K562 (cell line): ENCODE measurements at regions not wholly inside any gene's neighbourhood (a gene's known extent, or its start where the extent isn't known, plus 50 kb on each side); places are given as distances from the start of the nearest gene placed in this dataset.

Experiments used
- ARHGAP35 ChIP-seq: fragments of 450-650 bp; IDR thresholded peaks from 2 replicates; pipeline ENCODE4 v1.6.1; 2018; ENCODE audit not compliant: partially characterized antibody
- BDP1 ChIP-seq: IDR thresholded peaks from 3 replicates; pipeline ENCODE4 v1.6.1; 2011; ENCODE audit not compliant: insufficient read length, insufficient read depth
- FOSL1 ChIP-seq: fragments of 200-800 bp; sonication (Bioruptor generic); conservative IDR thresholded peaks from 2 replicates; pipeline ENCODE4 v1.6.1; 2016; ENCODE audit warnings: missing genetic modification characterization, missing compliant biosample characterization
- HMG20B ChIP-seq: fragments of 250-450 bp; sonication (Bioruptor Pico); IDR thresholded peaks from 2 replicates; pipeline ENCODE4 v1.5.0; 2021; ENCODE audit warnings: mild to moderate bottlenecking
- NCOA1 ChIP-seq: fragments of 450-650 bp; IDR thresholded peaks from 2 replicates; pipeline ENCODE4 v1.6.1; 2016; ENCODE audit warnings: low read depth
- NR1H2 ChIP-seq: sonication (generic); formaldehyde crosslinking; IDR thresholded peaks from 2 replicates; pipeline ENCODE4 v1.4.0; 2020; ENCODE audit warnings: mild to moderate bottlenecking, missing genetic modification reagents
- NR4A1 ChIP-seq, 2 experiments: fragments of 250-450 bp in 1 of 2; fragments of 450-650 bp in 1 of 2; sonication (Bioruptor Pico) in 1 of 2; IDR thresholded peaks; 2 replicates each; pipeline versions ENCODE4 v1.4.0 to v1.6.1; 2016 to 2020; ENCODE audit warnings: mild to moderate bottlenecking in 2 of 2, missing compliant biosample characterization in 1 of 2, missing genetic modification characterization in 1 of 2, moderate library complexity in 1 of 2
- THRAP3 ChIP-seq: fragments of 450-650 bp; IDR thresholded peaks from 2 replicates; pipeline ENCODE4 v1.6.1; 2016; ENCODE audit warnings: mild to moderate bottlenecking, inconsistent platforms, borderline replicate concordance
- ZNF76 ChIP-seq: fragments of 250-450 bp; sonication (Bioruptor Pico); IDR thresholded peaks from 2 replicates; pipeline ENCODE4 v1.4.0; 2020; ENCODE audit warnings: mild to moderate bottlenecking, moderate library complexity, borderline replicate concordance
- ZNF778 ChIP-seq: fragments of 450-650 bp; formaldehyde crosslinking; IDR thresholded peaks from 2 replicates; pipeline ENCODE4 v1.4.0; 2020; ENCODE audit warnings: mild to moderate bottlenecking, moderate library complexity
- TF ChIP-seq, protein P1 (sequence below): sonication (generic); formaldehyde crosslinking; IDR thresholded peaks from 2 replicates; pipeline ENCODE4 v1.8.0; 2022; ENCODE audit warnings: mild to moderate bottlenecking, missing genetic modification reagents
- TF ChIP-seq, protein P2 (sequence below): sonication (generic); formaldehyde crosslinking; IDR thresholded peaks from 2 replicates; pipeline ENCODE4 v1.8.1; 2023; ENCODE audit warnings: mild to moderate bottlenecking, missing genetic modification reagents
- TF ChIP-seq, protein P3 (sequence below): fragments of 200-800 bp; sonication (Bioruptor generic); IDR thresholded peaks from 2 replicates; pipeline ENCODE4 v1.6.1; 2017; ENCODE audit warnings: missing genetic modification characterization, missing compliant biosample characterization
- TF ChIP-seq, protein P4 (sequence below): sonication (generic); formaldehyde crosslinking; IDR thresholded peaks from 2 replicates; pipeline ENCODE4 v1.8.0; 2022; ENCODE audit warnings: mild to moderate bottlenecking, missing genetic modification reagents

GRCh38 chr3:193910886-193911738 lies 224.8 kb upstream of the HES1 start (continued):
- TF ChIP-seq BDP1 = no peak
- TF ChIP-seq, protein P1, sequence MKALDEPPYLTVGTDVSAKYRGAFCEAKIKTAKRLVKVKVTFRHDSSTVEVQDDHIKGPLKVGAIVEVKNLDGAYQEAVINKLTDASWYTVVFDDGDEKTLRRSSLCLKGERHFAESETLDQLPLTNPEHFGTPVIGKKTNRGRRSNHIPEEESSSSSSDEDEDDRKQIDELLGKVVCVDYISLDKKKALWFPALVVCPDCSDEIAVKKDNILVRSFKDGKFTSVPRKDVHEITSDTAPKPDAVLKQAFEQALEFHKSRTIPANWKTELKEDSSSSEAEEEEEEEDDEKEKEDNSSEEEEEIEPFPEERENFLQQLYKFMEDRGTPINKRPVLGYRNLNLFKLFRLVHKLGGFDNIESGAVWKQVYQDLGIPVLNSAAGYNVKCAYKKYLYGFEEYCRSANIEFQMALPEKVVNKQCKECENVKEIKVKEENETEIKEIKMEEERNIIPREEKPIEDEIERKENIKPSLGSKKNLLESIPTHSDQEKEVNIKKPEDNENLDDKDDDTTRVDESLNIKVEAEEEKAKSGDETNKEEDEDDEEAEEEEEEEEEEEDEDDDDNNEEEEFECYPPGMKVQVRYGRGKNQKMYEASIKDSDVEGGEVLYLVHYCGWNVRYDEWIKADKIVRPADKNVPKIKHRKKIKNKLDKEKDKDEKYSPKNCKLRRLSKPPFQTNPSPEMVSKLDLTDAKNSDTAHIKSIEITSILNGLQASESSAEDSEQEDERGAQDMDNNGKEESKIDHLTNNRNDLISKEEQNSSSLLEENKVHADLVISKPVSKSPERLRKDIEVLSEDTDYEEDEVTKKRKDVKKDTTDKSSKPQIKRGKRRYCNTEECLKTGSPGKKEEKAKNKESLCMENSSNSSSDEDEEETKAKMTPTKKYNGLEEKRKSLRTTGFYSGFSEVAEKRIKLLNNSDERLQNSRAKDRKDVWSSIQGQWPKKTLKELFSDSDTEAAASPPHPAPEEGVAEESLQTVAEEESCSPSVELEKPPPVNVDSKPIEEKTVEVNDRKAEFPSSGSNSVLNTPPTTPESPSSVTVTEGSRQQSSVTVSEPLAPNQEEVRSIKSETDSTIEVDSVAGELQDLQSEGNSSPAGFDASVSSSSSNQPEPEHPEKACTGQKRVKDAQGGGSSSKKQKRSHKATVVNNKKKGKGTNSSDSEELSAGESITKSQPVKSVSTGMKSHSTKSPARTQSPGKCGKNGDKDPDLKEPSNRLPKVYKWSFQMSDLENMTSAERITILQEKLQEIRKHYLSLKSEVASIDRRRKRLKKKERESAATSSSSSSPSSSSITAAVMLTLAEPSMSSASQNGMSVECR (CRISPR knock-in tag) = no peak
- TF ChIP-seq ARHGAP35 = no peak
- no peak for TF ChIP-seq HMG20B (CRISPR knock-in tag)
- TF ChIP-seq, protein P2, sequence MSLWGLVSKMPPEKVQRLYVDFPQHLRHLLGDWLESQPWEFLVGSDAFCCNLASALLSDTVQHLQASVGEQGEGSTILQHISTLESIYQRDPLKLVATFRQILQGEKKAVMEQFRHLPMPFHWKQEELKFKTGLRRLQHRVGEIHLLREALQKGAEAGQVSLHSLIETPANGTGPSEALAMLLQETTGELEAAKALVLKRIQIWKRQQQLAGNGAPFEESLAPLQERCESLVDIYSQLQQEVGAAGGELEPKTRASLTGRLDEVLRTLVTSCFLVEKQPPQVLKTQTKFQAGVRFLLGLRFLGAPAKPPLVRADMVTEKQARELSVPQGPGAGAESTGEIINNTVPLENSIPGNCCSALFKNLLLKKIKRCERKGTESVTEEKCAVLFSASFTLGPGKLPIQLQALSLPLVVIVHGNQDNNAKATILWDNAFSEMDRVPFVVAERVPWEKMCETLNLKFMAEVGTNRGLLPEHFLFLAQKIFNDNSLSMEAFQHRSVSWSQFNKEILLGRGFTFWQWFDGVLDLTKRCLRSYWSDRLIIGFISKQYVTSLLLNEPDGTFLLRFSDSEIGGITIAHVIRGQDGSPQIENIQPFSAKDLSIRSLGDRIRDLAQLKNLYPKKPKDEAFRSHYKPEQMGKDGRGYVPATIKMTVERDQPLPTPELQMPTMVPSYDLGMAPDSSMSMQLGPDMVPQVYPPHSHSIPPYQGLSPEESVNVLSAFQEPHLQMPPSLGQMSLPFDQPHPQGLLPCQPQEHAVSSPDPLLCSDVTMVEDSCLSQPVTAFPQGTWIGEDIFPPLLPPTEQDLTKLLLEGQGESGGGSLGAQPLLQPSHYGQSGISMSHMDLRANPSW (CRISPR knock-in tag) = 0 out of 2 replicates have a peak, but pooled peaks have one; percentile 65
- TF ChIP-seq, protein P3, sequence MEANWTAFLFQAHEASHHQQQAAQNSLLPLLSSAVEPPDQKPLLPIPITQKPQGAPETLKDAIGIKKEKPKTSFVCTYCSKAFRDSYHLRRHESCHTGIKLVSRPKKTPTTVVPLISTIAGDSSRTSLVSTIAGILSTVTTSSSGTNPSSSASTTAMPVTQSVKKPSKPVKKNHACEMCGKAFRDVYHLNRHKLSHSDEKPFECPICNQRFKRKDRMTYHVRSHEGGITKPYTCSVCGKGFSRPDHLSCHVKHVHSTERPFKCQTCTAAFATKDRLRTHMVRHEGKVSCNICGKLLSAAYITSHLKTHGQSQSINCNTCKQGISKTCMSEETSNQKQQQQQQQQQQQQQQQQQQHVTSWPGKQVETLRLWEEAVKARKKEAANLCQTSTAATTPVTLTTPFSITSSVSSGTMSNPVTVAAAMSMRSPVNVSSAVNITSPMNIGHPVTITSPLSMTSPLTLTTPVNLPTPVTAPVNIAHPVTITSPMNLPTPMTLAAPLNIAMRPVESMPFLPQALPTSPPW (CRISPR knock-in tag) = peak; percentile 75
- no peak for TF ChIP-seq ZNF76 (CRISPR knock-in tag)
- TF ChIP-seq ZNF778 = no peak
- TF ChIP-seq FOSL1 (tag) = peak; percentile 86
- no peak for TF ChIP-seq NR4A1 (CRISPR knock-in tag; IDR thresholded peaks at IDR 0.05)
- TF ChIP-seq NR4A1 (tag; IDR thresholded peaks at IDR 0.05) = no peak; the same call in 1 of the 2 replicates
- TF ChIP-seq THRAP3 = 0 out of 2 replicates have a peak, but pooled peaks have one; percentile 4
- no peak for TF ChIP-seq NR1H2 (CRISPR knock-in tag)
- TF ChIP-seq, protein P4, sequence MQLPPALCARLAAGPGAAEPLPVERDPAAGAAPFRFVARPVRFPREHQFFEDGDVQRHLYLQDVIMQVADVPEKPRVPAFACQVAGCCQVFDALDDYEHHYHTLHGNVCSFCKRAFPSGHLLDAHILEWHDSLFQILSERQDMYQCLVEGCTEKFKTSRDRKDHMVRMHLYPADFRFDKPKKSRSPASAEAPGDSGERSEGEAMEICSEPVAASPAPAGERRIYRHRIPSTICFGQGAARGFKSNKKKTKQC (CRISPR knock-in tag) = no peak
- peak; percentile 63; the same call in 1 of the 2 replicates for TF ChIP-seq NCOA1
